Endothelial cell of hepatic sinusoid (primary cell): ENCODE measurements at regions not wholly inside any gene's neighbourhood (a gene's known extent, or its start where the extent isn't known, plus 50 kb on each side); places are given as distances from the start of the nearest gene placed in this dataset.
"Not testable (repeated sequence)": the region's sequence is repeated elsewhere in the genome, so short reads cannot be mapped to it uniquely, and the experiment has no call there.

Experiments
- in situ Hi-C: cut with HindIII; loops from 2 replicates; pipeline ENCODE4 v1.10.0; 2017; ENCODE audit warnings: low sequenced_read_pairs

GRCh38 chr3:98644168-98644567, 50.8 kb upstream of the CPOX start:
- in situ Hi-C loops = no loop called here

- in situ Hi-C loops = no loop called here
These were observed 51.6 kb upstream of the CPOX start for GRCh38 chr3:98645039-98645438.

- in situ Hi-C loops = no loop called here
These were observed 53.3 kb upstream of the CPOX start for GRCh38 chr3:98646680-98647079.

- in situ Hi-C loops = no loop called here
These were observed 53.8 kb upstream of the CPOX start for GRCh38 chr3:98647197-98647596.

GRCh38 chr3:98650971-98651779, 57.8 kb upstream of the CPOX start:
- in situ Hi-C loops = no loop called here

GRCh38 chr3:98651780-98652077, 58.3 kb upstream of the CPOX start:
- in situ Hi-C loops = no loop called here

GRCh38 chr3:98655666-98656065, 62.3 kb upstream of the CPOX start:
- in situ Hi-C loops = no loop called here

GRCh38 chr3:98657457-98657856, 64.0 kb upstream of the CPOX start:
- in situ Hi-C loops = no loop called here

GRCh38 chr3:98662699-98663098, 69.3 kb upstream of the CPOX start:
- in situ Hi-C loops = no loop called here

- in situ Hi-C loops = no loop called here
These were observed 76.6 kb upstream of the CPOX start for GRCh38 chr3:98670020-98670419.

- in situ Hi-C loops = no loop called here
These were observed 83.2 kb upstream of the ST3GAL6 start for GRCh38 chr3:98679986-98680385.

GRCh38 chr3:98680723-98681122, 82.4 kb upstream of the ST3GAL6 start:
- in situ Hi-C loops = no loop called here

- in situ Hi-C loops = no loop called here
These were observed 81.7 kb upstream of the ST3GAL6 start for GRCh38 chr3:98681486-98681885.

GRCh38 chr3:98682391-98682790, 80.7 kb upstream of the ST3GAL6 start:
- in situ Hi-C loops = not testable (repeated sequence)

GRCh38 chr3:98688363-98688762, 74.8 kb upstream of the ST3GAL6 start:
- in situ Hi-C loops = no loop called here

GRCh38 chr3:98690876-98691275, 72.3 kb upstream of the ST3GAL6 start:
- in situ Hi-C loops = no loop called here

- in situ Hi-C loops = no loop called here
These were observed 71.2 kb upstream of the ST3GAL6 start for GRCh38 chr3:98691897-98692296.

- in situ Hi-C loops = no loop called here
These were observed 70.2 kb upstream of the ST3GAL6 start for GRCh38 chr3:98692787-98693473.

GRCh38 chr3:98695796-98696195, 67.3 kb upstream of the ST3GAL6 start:
- in situ Hi-C loops = no loop called here

GRCh38 chr3:98696296-98696695, 66.8 kb upstream of the ST3GAL6 start:
- in situ Hi-C loops = not testable (repeated sequence)

GRCh38 chr3:98697225-98697624, 65.9 kb upstream of the ST3GAL6 start:
- in situ Hi-C loops = no loop called here

- in situ Hi-C loops = no loop called here
These were observed 64.0 kb upstream of the ST3GAL6 start for GRCh38 chr3:98699132-98699531.
